ENCODE measurements at regions not wholly inside any gene's neighbourhood (a gene's known extent, or its start where the extent isn't known, plus 50 kb on each side); places are given as distances from the start of the nearest gene placed in this dataset.

DNA sequence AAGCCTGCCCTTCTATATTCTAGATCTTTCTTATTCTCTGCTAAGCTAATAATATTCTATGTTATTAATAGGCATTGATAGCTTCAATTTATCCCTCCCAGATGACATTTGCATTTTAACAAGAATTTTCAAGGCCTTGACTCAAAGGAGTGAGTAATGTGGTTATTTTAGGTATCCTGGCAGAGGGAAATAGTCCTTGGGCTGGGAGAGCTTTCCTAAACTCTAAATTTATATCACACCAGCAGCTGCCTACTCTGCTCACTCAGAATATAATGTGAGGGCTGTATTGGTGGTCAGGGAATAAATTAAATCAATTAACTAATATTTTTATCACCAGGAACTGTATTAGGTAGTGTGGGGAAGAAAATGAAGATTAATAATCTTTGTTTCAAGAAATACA lies 74.8 kb upstream of the ADAM23 start:
- Histone ChIP-seq H2BK120ac (ENCODE audit: insufficient read depth, low read length, poor library complexity) (no peak overlapping the region), H3K18ac (ENCODE audit: low read length) (no peak overlapping the region)
- no peak for DNase-seq

GRCh38 chr2:206368933-206369569 lies 74.3 kb upstream of the ADAM23 start:
- no peak overlapping the region for H2BK120ac ChIP-seq (ENCODE audit: insufficient read depth, low read length, poor library complexity)
- WGBS (ENCODE audit: extremely low coverage, insufficient coverage, insufficient read length): no CpG with 5 or more reads among the region's 3 CpGs
- no peak overlapping the region for H2BK5ac ChIP-seq (ENCODE audit: low read depth, low read length, poor library complexity)
- no peak overlapping the region for H2AFZ ChIP-seq (ENCODE audit: insufficient read depth, low read length, poor library complexity)
- H3K14ac ChIP-seq (ENCODE audit: low read length): no peak overlapping the region
- H3K27ac ChIP-seq (ENCODE audit: low read depth, low read length): no peak overlapping the region
- H3K9me3 ChIP-seq (ENCODE audit: insufficient read depth, low read depth, low read length): no peaks in the 10 kb centered on the region
- H3K4me3 ChIP-seq (ENCODE audit: low read depth, low read length): no peak overlapping the region
- no peak overlapping the region for H4K8ac ChIP-seq (ENCODE audit: low read depth, low read length)
- H3K18ac ChIP-seq (ENCODE audit: low read length): no peak overlapping the region
- no peak for DNase-seq
- H2BK12ac ChIP-seq (ENCODE audit: low read length): no peak overlapping the region
- H4K91ac ChIP-seq (ENCODE audit: low read depth, low read length): no peak overlapping the region
- H4K12ac ChIP-seq (ENCODE audit: low read depth, low read length): no peak overlapping the region
- no peaks in the 10 kb centered on the region for H3K36me3 ChIP-seq (ENCODE audit: control insufficient read depth in 1 of 2, insufficient read depth in 2 of 2, low read length in 2 of 2)
- H2AK5ac ChIP-seq (ENCODE audit: low read length): no peak overlapping the region
- no peaks in the 10 kb centered on the region for H3K4me1 ChIP-seq (ENCODE audit: control insufficient read depth in 1 of 2, insufficient read depth in 2 of 2, low read length in 2 of 2)
- no peak overlapping the region for H3K4me2 ChIP-seq (ENCODE audit: low read length)
- H3K23ac ChIP-seq (ENCODE audit: low read length): no peak overlapping the region
- no peaks in the 10 kb centered on the region for H3K27me3 ChIP-seq (ENCODE audit: insufficient read depth, low read length)
- no peak overlapping the region for H3K4ac ChIP-seq (ENCODE audit: low read depth, low read length)
- no peaks in the 10 kb centered on the region for H3K79me1 ChIP-seq (ENCODE audit: low read length)
- H3K9ac ChIP-seq (ENCODE audit: low read length): no peak overlapping the region
- H3K79me2 ChIP-seq (ENCODE audit: control insufficient read depth, insufficient read depth, low read length, poor library complexity): no peaks in the 10 kb centered on the region

More for the DNA sequence above, 74.8 kb upstream of the ADAM23 start:
- no peak overlapping the region for H2AK5ac ChIP-seq (ENCODE audit: low read length)
- H3K27me3 ChIP-seq (ENCODE audit: insufficient read depth, low read length): no peaks in the 10 kb centered on the region
- H3K4ac ChIP-seq (ENCODE audit: low read depth, low read length): no peak overlapping the region
- no peak overlapping the region for H3K9ac ChIP-seq (ENCODE audit: low read length)
- H2BK12ac ChIP-seq (ENCODE audit: low read length): no peak overlapping the region
- no peak overlapping the region for H3K4me3 ChIP-seq (ENCODE audit: low read depth, low read length)
- no peak overlapping the region for H4K91ac ChIP-seq (ENCODE audit: low read depth, low read length)
- H3K9me3 ChIP-seq (ENCODE audit: insufficient read depth, low read depth, low read length): no peaks in the 10 kb centered on the region
- no peak overlapping the region for H3K4me2 ChIP-seq (ENCODE audit: low read length)
- H2AFZ ChIP-seq (ENCODE audit: insufficient read depth, low read length, poor library complexity): no peak overlapping the region
- H3K79me2 ChIP-seq (ENCODE audit: control insufficient read depth, insufficient read depth, low read length, poor library complexity): no peaks in the 10 kb centered on the region
- no peak overlapping the region for H3K23ac ChIP-seq (ENCODE audit: low read length)
- no peak overlapping the region for H3K27ac ChIP-seq (ENCODE audit: low read depth, low read length)
- no peaks in the 10 kb centered on the region for H3K79me1 ChIP-seq (ENCODE audit: low read length)
- no peak overlapping the region for H4K12ac ChIP-seq (ENCODE audit: low read depth, low read length)
- H4K8ac ChIP-seq (ENCODE audit: low read depth, low read length): no peak overlapping the region
- no peaks in the 10 kb centered on the region for H3K4me1 ChIP-seq (ENCODE audit: control insufficient read depth in 1 of 2, insufficient read depth in 2 of 2, low read length in 2 of 2)
- no peak overlapping the region for H2BK5ac ChIP-seq (ENCODE audit: low read depth, low read length, poor library complexity)
- H3K36me3 ChIP-seq (ENCODE audit: control insufficient read depth in 1 of 2, insufficient read depth in 2 of 2, low read length in 2 of 2): no peaks in the 10 kb centered on the region
- H3K14ac ChIP-seq (ENCODE audit: low read length): no peak overlapping the region

GRCh38 chr2:206375956-206376355 lies 67.4 kb upstream of the ADAM23 start:
- no peak overlapping the region for H2BK120ac ChIP-seq (ENCODE audit: insufficient read depth, low read length, poor library complexity)
- H3K79me2 ChIP-seq (ENCODE audit: control insufficient read depth, insufficient read depth, low read length, poor library complexity): no peaks in the 10 kb centered on the region
- H3K9me3 ChIP-seq (ENCODE audit: insufficient read depth, low read depth, low read length): no peaks in the 10 kb centered on the region
- no peak overlapping the region for H3K9ac ChIP-seq (ENCODE audit: low read length)
- DNase-seq: no peak
- H3K14ac ChIP-seq (ENCODE audit: low read length): no peak overlapping the region
- H3K18ac ChIP-seq (ENCODE audit: low read length): no peak overlapping the region
- H3K4me2 ChIP-seq (ENCODE audit: low read length): no peak overlapping the region
- no peak overlapping the region for H3K27ac ChIP-seq (ENCODE audit: low read depth, low read length)
- no peaks in the 10 kb centered on the region for H3K79me1 ChIP-seq (ENCODE audit: low read length)
- no peak overlapping the region for H4K8ac ChIP-seq (ENCODE audit: low read depth, low read length)
- H4K91ac ChIP-seq (ENCODE audit: low read depth, low read length): no peak overlapping the region
- no peak overlapping the region for H3K23ac ChIP-seq (ENCODE audit: low read length)
- no peak overlapping the region for H3K4me3 ChIP-seq (ENCODE audit: low read depth, low read length)
- no peak overlapping the region for H2AFZ ChIP-seq (ENCODE audit: insufficient read depth, low read length, poor library complexity)
- H4K12ac ChIP-seq (ENCODE audit: low read depth, low read length): no peak overlapping the region
- H3K4me1 ChIP-seq (ENCODE audit: control insufficient read depth in 1 of 2, insufficient read depth in 2 of 2, low read length in 2 of 2): no peaks in the 10 kb centered on the region
- H2BK5ac ChIP-seq (ENCODE audit: low read depth, low read length, poor library complexity): no peak overlapping the region
- no peak overlapping the region for H2BK12ac ChIP-seq (ENCODE audit: low read length)
- no peaks in the 10 kb centered on the region for H3K36me3 ChIP-seq (ENCODE audit: control insufficient read depth in 1 of 2, insufficient read depth in 2 of 2, low read length in 2 of 2)
- H3K27me3 ChIP-seq (ENCODE audit: insufficient read depth, low read length): no peaks in the 10 kb centered on the region
- H2AK5ac ChIP-seq (ENCODE audit: low read length): no peak overlapping the region
- H3K4ac ChIP-seq (ENCODE audit: low read depth, low read length): no peak overlapping the region

GRCh38 chr2:206378835-206379234 lies 64.5 kb upstream of the ADAM23 start:
- Histone ChIP-seq H3K27me3 (ENCODE audit: insufficient read depth, low read length) (no peaks in the 10 kb centered on the region), H3K79me1 (ENCODE audit: low read length) (no peaks in the 10 kb centered on the region), H3K27ac (ENCODE audit: low read depth, low read length) (no peak overlapping the region), H2BK120ac (ENCODE audit: insufficient read depth, low read length, poor library complexity) (no peak overlapping the region), H3K14ac (ENCODE audit: low read length) (no peak overlapping the region), H4K12ac (ENCODE audit: low read depth, low read length) (no peak overlapping the region), H3K9me3 (ENCODE audit: insufficient read depth, low read depth, low read length) (no peaks in the 10 kb centered on the region), H3K4ac (ENCODE audit: low read depth, low read length) (no peak overlapping the region), H3K23ac (ENCODE audit: low read length) (no peak overlapping the region), H2BK5ac (ENCODE audit: low read depth, low read length, poor library complexity) (no peak overlapping the region), H3K18ac (ENCODE audit: low read length) (no peak overlapping the region), H3K79me2 (ENCODE audit: control insufficient read depth, insufficient read depth, low read length, poor library complexity) (no peaks in the 10 kb centered on the region), H3K36me3 (ENCODE audit: control insufficient read depth in 1 of 2, insufficient read depth in 2 of 2, low read length in 2 of 2) (no peaks in the 10 kb centered on the region), H2AK5ac (ENCODE audit: low read length) (no peak overlapping the region), H3K4me1 (ENCODE audit: control insufficient read depth in 1 of 2, insufficient read depth in 2 of 2, low read length in 2 of 2) (no peaks in the 10 kb centered on the region), H4K8ac (ENCODE audit: low read depth, low read length) (no peak overlapping the region), H2AFZ (ENCODE audit: insufficient read depth, low read length, poor library complexity) (no peak overlapping the region), H3K9ac (ENCODE audit: low read length) (no peak overlapping the region), H3K4me3 (ENCODE audit: low read depth, low read length) (no peak overlapping the region), H3K4me2 (ENCODE audit: low read length) (no peak overlapping the region), H2BK12ac (ENCODE audit: low read length) (no peak overlapping the region), H4K91ac (ENCODE audit: low read depth, low read length) (no peak overlapping the region)
- WGBS (ENCODE audit: extremely low coverage, insufficient coverage, insufficient read length): no CpG with 5 or more reads among the region's 4 CpGs
- DNase-seq: no peak

Measured in trophoblast cell (in vitro differentiated cells and primary cell).